Gastroesophageal sphincter (tissue), 4 donors: ENCODE measurements at regions not wholly inside any gene's neighbourhood (a gene's known extent, or its start where the extent isn't known, plus 50 kb on each side); places are given as distances from the start of the nearest gene placed in this dataset.

Experiments
- ATAC-seq: fragments of 150-250 bp; one replicate; pipeline ENCODE4 v1.9.1; 2016; ENCODE audit warnings: mild to moderate bottlenecking, moderate library complexity
- H3K27ac ChIP-seq, 4 donors: fragments of 200-600 bp; sonication (generic) in 3 of 4; 1 replicate in 3 of 4; 2 replicates in 1 of 4; pipeline ENCODE4 v1.5.1; 2016 to 2019
- H3K27me3 ChIP-seq: fragments of 200-600 bp; sonication (generic); one replicate; pipeline ENCODE4 v1.5.1; 2019
- H3K36me3 ChIP-seq, 2 donors: fragments of 200-600 bp; sonication (generic); one replicate each; pipeline ENCODE4 v1.5.1; 2019; ENCODE audit warnings: control low read depth in 1 of 2
- H3K4me1 ChIP-seq, 3 donors: fragments of 200-600 bp; sonication (generic); 1 replicate in 2 of 3; 2 replicates in 1 of 3; pipeline ENCODE4 v1.5.1; 2016 to 2019; ENCODE audit warnings: control low read depth in 2 of 3
- H3K4me3 ChIP-seq, 2 donors: fragments of 200-600 bp; sonication (generic); one replicate each; pipeline ENCODE4 v1.5.1; 2019; ENCODE audit warnings: mild to moderate bottlenecking in 1 of 2, moderate library complexity in 1 of 2
- H3K9me3 ChIP-seq, 3 donors: fragments of 200-600 bp; sonication (generic); one replicate each; pipeline ENCODE4 v1.5.1; 2017 to 2019; ENCODE audit warnings: control low read depth in 2 of 3
- EP300 ChIP-seq: sonication (generic); formaldehyde crosslinking; IDR thresholded peaks from one replicate; pipeline ENCODE4 v1.6.1; 2017; ENCODE audit warnings: antibody characterized with exemption, mild to moderate bottlenecking
- POLR2A ChIP-seq, 2 donors: fragments of 450-650 bp; IDR thresholded peaks; one replicate each; pipeline ENCODE4 v1.6.1; 2017; ENCODE audit warnings: antibody characterized with exemption in 2 of 2, mild to moderate bottlenecking in 2 of 2, moderate library complexity in 1 of 2
- POLR2AphosphoS5 ChIP-seq: sonication (generic); formaldehyde crosslinking; IDR thresholded peaks from one replicate; pipeline ENCODE4 v1.6.1; 2017; ENCODE audit warnings: antibody characterized with exemption
- WGBS, 2 donors: methylation state at CpG; one replicate each; pipeline ENCODE4 v1.1.5; 2018; ENCODE audit warnings: low coverage in 1 of 2; 5-methylcytosine and 5-hydroxymethylcytosine counted together
- TF ChIP-seq, protein P1 (sequence below), 4 experiments: fragments of 200-600 bp in 2 of 4; fragments of 450-650 bp in 2 of 4; sonication (generic) in 1 of 4; IDR thresholded peaks; one replicate each; pipeline ENCODE4 v1.5.1; 2017 to 2019; ENCODE audit warnings: antibody characterized with exemption in 4 of 4, mild to moderate bottlenecking in 2 of 4, moderate library complexity in 2 of 4

DNA sequence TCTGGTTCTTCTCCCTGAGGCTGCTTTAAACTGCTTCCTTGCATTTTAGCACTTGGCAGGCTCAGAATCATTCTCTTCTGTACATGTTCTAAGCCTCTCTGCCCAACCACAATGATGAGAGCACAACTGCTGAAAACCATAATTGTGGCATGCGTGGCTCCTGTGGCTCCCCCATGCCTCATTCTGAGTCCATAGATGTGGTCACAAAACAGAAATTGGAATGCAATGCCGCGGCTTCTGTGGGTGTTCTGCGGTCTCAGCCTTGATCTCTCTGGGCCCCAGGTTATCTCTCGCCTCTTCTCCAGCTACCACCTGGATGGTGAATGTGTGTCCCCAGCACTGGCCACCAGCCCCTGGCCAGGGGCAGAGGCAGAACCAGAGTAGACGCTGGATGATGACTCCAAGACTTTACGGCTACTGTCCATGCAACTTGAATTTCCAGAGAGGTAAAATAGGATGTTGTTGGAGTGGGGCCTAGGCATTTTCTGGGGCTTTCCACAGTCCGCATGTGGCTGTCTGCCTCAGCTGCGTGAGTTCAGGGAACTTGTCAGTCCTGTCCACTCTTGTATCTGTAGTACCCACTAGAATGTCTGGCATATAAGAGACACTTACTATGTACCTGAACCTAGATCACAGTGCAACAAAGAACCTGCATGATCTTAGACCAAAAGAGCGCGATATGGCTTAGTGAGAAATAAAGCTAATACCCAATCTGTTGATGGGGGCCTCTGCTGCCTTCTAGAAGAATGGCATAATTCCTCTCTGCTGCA, 52.4 kb upstream of the ADRB1 start:
- Histone ChIP-seq H3K36me3 (no peaks in the 10 kb centered on the region), H3K27ac (no peak overlapping the region), H3K9me3 (no peaks in the 10 kb centered on the region), H3K4me3 (no peak overlapping the region), H3K4me1 (peaks cover 0 to 15% (median 0%) of the 10 kb centered on the region in 3 donors), H3K27me3 (no peaks in the 10 kb centered on the region)
- ATAC-seq: no peak
- TF ChIP-seq, protein P1, sequence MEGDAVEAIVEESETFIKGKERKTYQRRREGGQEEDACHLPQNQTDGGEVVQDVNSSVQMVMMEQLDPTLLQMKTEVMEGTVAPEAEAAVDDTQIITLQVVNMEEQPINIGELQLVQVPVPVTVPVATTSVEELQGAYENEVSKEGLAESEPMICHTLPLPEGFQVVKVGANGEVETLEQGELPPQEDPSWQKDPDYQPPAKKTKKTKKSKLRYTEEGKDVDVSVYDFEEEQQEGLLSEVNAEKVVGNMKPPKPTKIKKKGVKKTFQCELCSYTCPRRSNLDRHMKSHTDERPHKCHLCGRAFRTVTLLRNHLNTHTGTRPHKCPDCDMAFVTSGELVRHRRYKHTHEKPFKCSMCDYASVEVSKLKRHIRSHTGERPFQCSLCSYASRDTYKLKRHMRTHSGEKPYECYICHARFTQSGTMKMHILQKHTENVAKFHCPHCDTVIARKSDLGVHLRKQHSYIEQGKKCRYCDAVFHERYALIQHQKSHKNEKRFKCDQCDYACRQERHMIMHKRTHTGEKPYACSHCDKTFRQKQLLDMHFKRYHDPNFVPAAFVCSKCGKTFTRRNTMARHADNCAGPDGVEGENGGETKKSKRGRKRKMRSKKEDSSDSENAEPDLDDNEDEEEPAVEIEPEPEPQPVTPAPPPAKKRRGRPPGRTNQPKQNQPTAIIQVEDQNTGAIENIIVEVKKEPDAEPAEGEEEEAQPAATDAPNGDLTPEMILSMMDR (IDR thresholded peaks at IDR 0.05): no peak
- TF ChIP-seq POLR2AphosphoS5 (no peak), EP300 (no peak), POLR2A (IDR thresholded peaks at IDR 0.05) (no peak)
- WGBS, 2 donors: 100% methylated on average over 2 to 7 of the region's 11 CpGs

DNA sequence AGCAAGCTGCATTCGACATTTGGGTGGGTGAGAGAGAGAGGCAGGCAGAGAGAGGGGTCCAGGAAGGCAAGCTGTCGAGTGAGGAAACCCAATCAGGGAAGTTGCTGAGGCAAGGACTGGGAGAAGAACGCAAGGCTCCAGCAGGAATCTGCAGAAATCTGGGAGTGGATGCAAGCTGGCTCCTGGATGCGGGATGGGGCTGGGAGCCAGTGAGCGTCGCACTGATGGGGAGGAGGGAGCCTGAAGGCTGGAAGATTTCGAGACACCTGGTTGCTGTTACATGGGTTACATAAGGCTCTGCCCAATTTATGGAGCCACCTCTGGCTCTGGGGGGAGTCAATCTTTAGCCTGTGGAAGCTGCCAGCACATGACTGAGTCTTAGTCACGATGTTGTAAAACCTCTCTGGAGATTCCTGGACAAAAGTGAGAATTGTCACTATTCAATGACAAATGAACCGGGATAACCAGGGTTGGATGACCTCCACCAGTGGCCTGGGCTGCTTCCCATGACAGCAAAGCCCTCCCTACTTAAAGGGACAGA, 51.1 kb upstream of the ADRB1 start:
- ATAC-seq: peak; percentile 53
- TF ChIP-seq, protein P1 (IDR thresholded peaks at IDR 0.05): no peak
- TF ChIP-seq EP300 (no peak), POLR2A (IDR thresholded peaks at IDR 0.05) (no peak)
- H3K9me3 ChIP-seq: no peaks in the 10 kb centered on the region
- no peaks in the 10 kb centered on the region for H3K36me3 ChIP-seq
- peaks cover 0 to 15% (median 0%) of the 10 kb centered on the region in 3 donors for H3K4me1 ChIP-seq
- H3K27me3 ChIP-seq: no peaks in the 10 kb centered on the region
- H3K4me3 ChIP-seq: no peak overlapping the region
- no peak overlapping the region for H3K27ac ChIP-seq
- 63 to 71% methylated on average over 4 to 8 of the region's 9 CpGs for WGBS, 2 donors

DNA sequence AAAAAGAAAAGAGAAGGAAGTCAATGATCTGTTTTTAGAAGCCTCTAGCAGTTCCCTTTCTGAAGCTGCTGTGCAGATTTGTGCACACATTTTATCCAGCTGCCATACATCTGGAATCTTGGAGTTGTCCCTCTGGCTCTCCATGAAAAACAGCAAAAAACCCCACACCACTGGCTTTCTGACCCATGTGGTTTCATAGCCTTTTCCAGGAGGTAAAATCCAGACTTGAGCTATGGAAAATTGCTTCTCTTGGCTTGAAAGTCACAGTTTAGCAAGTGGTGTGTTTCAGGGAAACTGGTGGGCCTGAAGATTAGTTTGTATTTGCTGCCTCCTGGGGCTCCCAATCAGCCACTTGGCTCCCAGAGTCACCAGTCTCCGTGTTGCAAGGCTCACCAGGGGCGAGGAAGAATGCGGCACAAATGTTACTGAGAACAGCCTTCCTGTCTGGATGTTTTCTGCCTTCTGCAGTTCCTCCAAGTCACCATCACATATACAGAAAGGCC, 50.1 kb upstream of the ADRB1 start:
- H3K4me3 ChIP-seq: no peak overlapping the region
- peaks cover 0 to 15% (median 0%) of the 10 kb centered on the region in 3 donors for H3K4me1 ChIP-seq
- 63% methylated on average over 3 of the region's 3 CpGs; no CpG with 5 or more reads in 1 of the 2 donors for WGBS, 2 donors
- peak overlapping the region in 1 of 4 donors; percentile 22 for H3K27ac ChIP-seq
- no peaks in the 10 kb centered on the region for H3K27me3 ChIP-seq
- ATAC-seq: peak; percentile 16
- no peaks in the 10 kb centered on the region for H3K9me3 ChIP-seq
- TF ChIP-seq POLR2AphosphoS5 (no peak), EP300 (no peak), POLR2A (IDR thresholded peaks at IDR 0.05) (no peak)
- TF ChIP-seq, protein P1 (IDR thresholded peaks at IDR 0.05): no peak
- H3K36me3 ChIP-seq: no peaks in the 10 kb centered on the region
